Effector memory CD4-positive, alpha-beta T cell (primary cell): ENCODE measurements at regions not wholly inside any gene's neighbourhood (a gene's known extent, or its start where the extent isn't known, plus 50 kb on each side); places are given as distances from the start of the nearest gene placed in this dataset.

Source experiments
- DNase-seq, 3 donors: peaks; one replicate each; pipeline ENCODE4 v3.0.0-alpha.2; 2020
- H3K27ac ChIP-seq: 2 replicates; pipeline ENCODE4 v1.7.0; 2013; ENCODE audit warnings: mild to moderate bottlenecking, low read length, moderate library complexity; ENCODE audit not compliant: insufficient read depth, poor library complexity, severe bottlenecking
- H3K27me3 ChIP-seq: replicated peaks from 2 replicates; pipeline ENCODE4 v1.7.0; 2013; ENCODE audit warnings: mild to moderate bottlenecking, low read length; ENCODE audit not compliant: insufficient read depth, control insufficient read depth, poor library complexity, severe bottlenecking
- H3K36me3 ChIP-seq: 2 replicates; pipeline ENCODE4 v1.7.0; 2013; ENCODE audit warnings: mild to moderate bottlenecking, low read length, moderate library complexity; ENCODE audit not compliant: control insufficient read depth, insufficient read depth
- H3K4me1 ChIP-seq: 2 replicates; pipeline ENCODE4 v1.7.0; 2013; ENCODE audit warnings: low read length, mild to moderate bottlenecking; ENCODE audit not compliant: control insufficient read depth, insufficient read depth, poor library complexity, severe bottlenecking
- H3K4me3 ChIP-seq: 2 replicates; pipeline ENCODE4 v1.7.0; 2013; ENCODE audit warnings: low read length, low read depth, mild to moderate bottlenecking; ENCODE audit not compliant: insufficient read depth, poor library complexity, severe bottlenecking
- H3K9me3 ChIP-seq: 2 replicates; pipeline ENCODE4 v1.7.0; 2013; ENCODE audit warnings: mild to moderate bottlenecking, low read length, moderate library complexity; ENCODE audit not compliant: control insufficient read depth

GRCh38 chr5:56317923-56318561 is 84.9 kb upstream of the ANKRD55 start:
- Histone ChIP-seq H3K4me1 (no peaks in the 10 kb centered on the region), H3K27me3 (no peaks in the 10 kb centered on the region), H3K9me3 (no peaks in the 10 kb centered on the region), H3K36me3 (no peaks in the 10 kb centered on the region), H3K4me3 (no peak overlapping the region), H3K27ac (no peak overlapping the region)
- no peak for DNase-seq

DNA sequence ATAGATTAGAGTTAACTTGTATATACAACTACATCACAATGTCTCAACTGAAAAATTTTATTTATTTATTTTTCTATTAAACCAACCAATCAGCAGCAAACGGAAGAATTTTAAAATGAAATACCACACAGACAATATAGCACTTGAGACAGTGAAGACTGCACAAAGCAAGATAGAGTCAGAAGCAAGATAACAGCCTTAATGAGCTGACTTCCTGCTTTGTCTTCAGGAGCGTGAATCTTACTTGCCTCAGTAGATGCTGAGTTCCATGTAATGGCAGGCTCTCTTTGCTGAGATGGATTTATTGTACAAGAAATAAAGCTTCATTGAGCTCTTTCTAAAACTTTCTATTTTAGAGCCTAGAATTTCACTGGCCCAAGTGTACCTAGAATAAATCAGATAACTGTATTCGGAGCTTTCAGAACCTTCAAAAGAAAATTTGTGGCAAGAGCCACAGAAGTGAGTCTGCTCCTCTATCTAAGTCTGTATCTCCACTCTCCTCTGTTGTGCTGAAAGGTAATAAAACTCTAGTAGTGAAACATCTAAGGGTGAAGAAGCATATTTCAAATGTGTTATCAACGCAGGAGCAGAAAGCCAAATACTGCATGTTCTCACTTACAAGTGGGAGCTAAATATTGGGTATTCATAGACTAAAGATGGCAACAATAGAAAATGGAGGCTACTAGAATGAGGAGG is 83.3 kb upstream of the ANKRD55 start:
- Histone ChIP-seq H3K9me3 (no peaks in the 10 kb centered on the region), H3K4me1 (no peaks in the 10 kb centered on the region), H3K27me3 (no peaks in the 10 kb centered on the region), H3K36me3 (no peaks in the 10 kb centered on the region), H3K27ac (no peak overlapping the region), H3K4me3 (no peak overlapping the region)
- no peak for DNase-seq

GRCh38 chr5:56314529-56314928 is 81.4 kb upstream of the ANKRD55 start:
- Histone ChIP-seq H3K9me3 (no peaks in the 10 kb centered on the region), H3K4me1 (no peaks in the 10 kb centered on the region), H3K4me3 (no peak overlapping the region), H3K27ac (no peak overlapping the region), H3K27me3 (no peaks in the 10 kb centered on the region), H3K36me3 (no peaks in the 10 kb centered on the region)
- DNase-seq: no peak

- DNase-seq: no peak
- Histone ChIP-seq H3K27me3 (no peaks in the 10 kb centered on the region), H3K9me3 (no peaks in the 10 kb centered on the region), H3K4me1 (no peaks in the 10 kb centered on the region), H3K4me3 (no peak overlapping the region), H3K27ac (no peak overlapping the region), H3K36me3 (no peaks in the 10 kb centered on the region)
Measured at GRCh38 chr5:56313596-56313995, 80.5 kb upstream of the ANKRD55 start.

DNA sequence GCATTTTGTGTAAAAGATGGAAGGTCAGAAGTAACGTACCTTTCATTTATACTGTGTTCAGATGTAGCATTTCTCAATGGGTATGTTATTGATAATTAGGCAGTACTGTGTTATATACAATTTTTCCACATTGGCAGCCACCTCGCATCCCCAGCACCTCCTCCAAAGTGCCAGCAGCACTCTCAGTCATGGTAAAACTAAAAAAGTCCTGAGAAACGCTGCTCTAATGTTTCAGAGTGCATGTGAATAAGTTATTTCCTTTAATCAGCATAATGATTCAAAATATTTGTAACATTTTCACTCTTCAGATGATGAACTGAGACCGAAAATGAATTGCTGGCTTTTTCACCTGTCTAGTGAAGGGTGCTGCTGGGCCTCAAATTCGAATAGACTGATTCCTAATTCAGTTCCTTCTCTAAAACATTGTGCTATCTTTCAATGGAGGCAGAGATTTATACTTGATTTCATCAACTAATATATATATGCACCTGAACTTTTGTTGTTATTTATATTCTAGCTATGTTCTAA is 79.9 kb upstream of the ANKRD55 start:
- Histone ChIP-seq H3K27ac (no peak overlapping the region), H3K9me3 (no peaks in the 10 kb centered on the region), H3K36me3 (no peaks in the 10 kb centered on the region), H3K4me1 (no peaks in the 10 kb centered on the region), H3K27me3 (no peaks in the 10 kb centered on the region), H3K4me3 (no peak overlapping the region)
- no peak for DNase-seq

- DNase-seq: no peak
- Histone ChIP-seq H3K9me3 (no peaks in the 10 kb centered on the region), H3K36me3 (no peaks in the 10 kb centered on the region), H3K4me1 (no peaks in the 10 kb centered on the region), H3K4me3 (no peak overlapping the region), H3K27ac (no peak overlapping the region), H3K27me3 (no peaks in the 10 kb centered on the region)
Measured at GRCh38 chr5:56311306-56311905, 78.3 kb upstream of the ANKRD55 start.

DNA sequence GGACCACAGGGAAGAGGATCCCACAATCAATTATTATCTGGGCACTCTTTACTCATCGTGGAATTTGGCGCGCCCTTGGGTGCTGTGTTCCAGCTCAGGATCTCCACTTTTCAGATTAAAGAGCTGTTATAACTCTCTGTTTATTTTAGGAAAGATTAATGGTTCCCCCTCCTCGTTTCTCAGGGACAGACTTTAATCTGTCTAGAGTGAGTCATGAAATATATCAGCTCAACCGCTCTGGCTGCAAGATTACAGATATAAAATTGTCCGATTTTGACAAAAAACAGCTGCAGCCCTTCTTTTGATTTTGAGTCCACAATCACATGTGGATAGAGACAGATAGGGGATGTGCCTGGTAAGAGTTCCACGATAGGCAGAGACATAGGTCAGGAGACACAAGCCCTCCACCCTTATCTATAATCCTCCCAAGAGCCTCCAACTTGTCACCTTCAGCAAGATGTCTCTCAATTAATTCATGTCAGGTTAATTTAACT is 77.6 kb upstream of the ANKRD55 start:
- no peaks in the 10 kb centered on the region for H3K27me3 ChIP-seq
- no peaks in the 10 kb centered on the region for H3K36me3 ChIP-seq
- DNase-seq: no peak
- H3K9me3 ChIP-seq: no peaks in the 10 kb centered on the region
- H3K4me1 ChIP-seq: no peaks in the 10 kb centered on the region
- H3K4me3 ChIP-seq: no peak overlapping the region
- no peak overlapping the region for H3K27ac ChIP-seq

DNA sequence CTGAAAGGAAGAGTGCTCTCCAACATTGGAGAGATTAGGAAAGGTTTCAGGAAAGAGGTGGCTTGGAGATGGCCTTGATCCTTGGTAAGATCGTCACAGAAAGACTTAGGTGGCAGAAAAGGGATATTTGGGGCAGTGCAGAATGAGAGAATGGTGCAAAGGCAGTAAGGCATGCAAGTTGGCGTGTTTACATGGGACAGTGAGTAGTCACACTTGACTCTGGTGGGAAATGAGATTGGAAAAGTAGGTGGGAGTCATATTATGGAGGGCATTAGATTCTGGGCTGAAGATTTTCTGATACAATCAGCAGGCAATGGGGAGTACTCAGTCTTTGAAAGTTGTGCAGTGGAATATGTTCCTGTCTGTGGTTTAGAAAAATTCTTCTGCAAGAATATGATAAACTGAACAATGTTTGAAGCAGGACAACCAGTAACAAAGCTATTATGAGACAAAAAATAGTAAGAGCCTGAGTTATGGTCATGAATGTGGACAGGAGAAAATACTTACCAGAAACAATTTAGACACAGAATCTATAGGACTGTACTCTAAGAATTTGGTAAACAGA is 76.2 kb upstream of the ANKRD55 start:
- Histone ChIP-seq H3K27me3 (no peaks in the 10 kb centered on the region), H3K27ac (no peak overlapping the region), H3K9me3 (no peaks in the 10 kb centered on the region), H3K4me3 (no peak overlapping the region), H3K36me3 (no peaks in the 10 kb centered on the region), H3K4me1 (no peaks in the 10 kb centered on the region)
- DNase-seq: no peak

DNA sequence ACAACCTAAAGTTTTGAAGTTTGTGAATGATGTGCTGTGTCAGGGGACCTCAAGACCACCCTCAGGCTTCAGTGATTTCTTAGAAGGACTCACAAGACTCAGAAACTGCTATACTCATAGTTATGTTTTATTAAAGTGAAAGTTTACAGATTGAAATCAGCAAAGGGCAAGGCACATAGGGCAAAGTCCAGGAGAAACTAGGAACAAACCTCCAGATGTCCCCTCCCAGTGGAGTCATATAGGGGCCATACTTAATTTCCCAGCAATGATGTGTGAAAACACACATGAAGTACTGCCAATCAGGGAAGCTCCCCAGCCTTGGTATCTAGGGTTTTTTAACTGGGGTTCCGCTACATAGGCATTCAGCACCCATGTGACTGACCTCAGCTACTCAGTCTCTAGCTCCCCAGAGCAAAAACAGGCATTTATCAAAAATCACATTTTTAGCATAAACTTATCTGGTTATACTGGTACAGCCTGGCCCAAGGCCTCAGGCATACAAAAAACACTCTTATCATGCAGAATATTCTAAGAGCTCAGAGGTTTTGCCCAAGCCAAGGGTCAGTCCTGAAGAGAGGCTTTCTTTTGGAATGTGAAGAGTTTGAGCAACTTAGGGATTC is 74.7 kb upstream of the ANKRD55 start:
- H3K27me3 ChIP-seq: no peaks in the 10 kb centered on the region
- H3K9me3 ChIP-seq: no peaks in the 10 kb centered on the region
- no peak overlapping the region for H3K27ac ChIP-seq
- H3K36me3 ChIP-seq: no peaks in the 10 kb centered on the region
- no peaks in the 10 kb centered on the region for H3K4me1 ChIP-seq
- DNase-seq: no peak
- H3K4me3 ChIP-seq: no peak overlapping the region
